ENCODE measurements at regions not wholly inside any gene's neighbourhood (a gene's known extent, or its start where the extent isn't known, plus 50 kb on each side); places are given as distances from the start of the nearest gene placed in this dataset.

DNA sequence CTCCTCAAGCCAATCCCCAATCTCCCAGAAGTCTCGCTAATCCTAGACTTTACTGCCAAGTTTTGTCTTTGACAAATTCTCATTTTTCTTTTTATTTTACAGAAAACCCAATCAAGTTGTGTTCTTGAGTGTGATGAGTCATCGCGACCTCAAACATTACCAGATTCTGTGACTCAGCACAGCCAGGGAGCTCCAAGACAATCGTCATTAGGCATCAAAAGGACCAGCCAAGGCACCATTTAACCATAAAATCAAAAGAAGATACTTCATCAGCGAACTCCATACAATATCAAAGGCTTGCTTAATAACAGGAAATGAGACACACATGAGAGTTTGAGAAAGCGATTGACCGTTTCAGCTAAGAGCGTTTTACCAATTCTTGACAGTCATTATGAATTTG, 146.2 kb upstream of the AGAP1 start:
- no peak overlapping the region for H3K4me3 Mint-ChIP-seq
- intact Hi-C loops (cut with micrococcal nuclease): no loop called here
- CTCF ChIA-PET: no interaction called here

GRCh38 chr2:235348329-235348728, 145.5 kb upstream of the AGAP1 start:
- Mint-ChIP-seq H3K4me1 (ENCODE audit: low read depth) (no peaks in the 10 kb centered on the region), H3K27ac (no peak overlapping the region), H3K36me3 (ENCODE audit: low read depth) (no peaks in the 10 kb centered on the region), H3K4me3 (no peak overlapping the region), H3K9me3 (no peaks in the 10 kb centered on the region), H3K27me3 (ENCODE audit: low read depth) (peaks cover 23% of the 10 kb centered on the region)
- CTCF ChIA-PET: no interaction called here
- DNase-seq: no peak
- intact Hi-C loops (cut with micrococcal nuclease): no loop called here

More for the DNA sequence above, 146.2 kb upstream of the AGAP1 start:
- Mint-ChIP-seq H3K4me1 (ENCODE audit: low read depth) (no peaks in the 10 kb centered on the region), H3K27me3 (ENCODE audit: low read depth) (peaks cover 23% of the 10 kb centered on the region), H3K9me3 (no peaks in the 10 kb centered on the region), H3K27ac (no peak overlapping the region), H3K36me3 (ENCODE audit: low read depth) (no peaks in the 10 kb centered on the region)
- no peak for DNase-seq

- Mint-ChIP-seq H3K4me1 (ENCODE audit: low read depth) (no peaks in the 10 kb centered on the region), H3K4me3 (no peak overlapping the region), H3K27me3 (ENCODE audit: low read depth) (peaks cover 23% of the 10 kb centered on the region), H3K27ac (no peak overlapping the region), H3K9me3 (no peaks in the 10 kb centered on the region), H3K36me3 (ENCODE audit: low read depth) (no peaks in the 10 kb centered on the region)
- DNase-seq: no peak
- intact Hi-C loops (cut with micrococcal nuclease): no loop called here
- CTCF ChIA-PET: no interaction called here
Measured at GRCh38 chr2:235350234-235350633, 143.6 kb upstream of the AGAP1 start.

DNA sequence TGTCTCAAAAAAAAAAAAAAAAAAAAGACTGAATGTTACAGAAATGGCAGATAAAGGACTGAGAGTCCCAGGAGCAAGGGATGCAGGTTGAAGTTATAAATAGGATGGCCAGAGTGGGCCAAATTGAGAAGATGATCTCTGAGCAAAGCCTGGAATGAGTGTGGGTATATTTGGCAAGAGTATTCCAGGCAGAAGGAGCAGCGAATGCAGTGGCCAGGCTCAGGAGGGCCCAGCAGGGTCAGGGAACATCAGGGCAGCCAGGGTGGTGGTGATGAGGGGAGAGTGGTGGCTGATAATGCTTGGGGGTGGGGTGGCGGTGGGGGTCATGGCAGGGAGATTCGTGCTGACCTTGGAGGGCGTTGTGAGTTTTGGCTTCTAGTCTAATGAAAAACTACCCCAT, 141.3 kb upstream of the AGAP1 start:
- Mint-ChIP-seq H3K27ac (no peak overlapping the region), H3K36me3 (ENCODE audit: low read depth) (no peaks in the 10 kb centered on the region), H3K9me3 (no peaks in the 10 kb centered on the region), H3K4me3 (no peak overlapping the region), H3K27me3 (ENCODE audit: low read depth) (peaks cover 16% of the 10 kb centered on the region), H3K4me1 (ENCODE audit: low read depth) (no peaks in the 10 kb centered on the region)
- CTCF ChIA-PET: no interaction called here
- intact Hi-C loops (cut with micrococcal nuclease): no loop called here
- DNase-seq: no peak

GRCh38 chr2:235357881-235358280, 136.0 kb upstream of the AGAP1 start:
- intact Hi-C loops (cut with micrococcal nuclease): no loop called here
- no peaks in the 10 kb centered on the region for H3K36me3 Mint-ChIP-seq (ENCODE audit: low read depth)
- no peak for DNase-seq
- H3K4me1 Mint-ChIP-seq (ENCODE audit: low read depth): no peaks in the 10 kb centered on the region
- H3K4me3 Mint-ChIP-seq: no peak overlapping the region
- CTCF ChIA-PET: no interaction called here
- no peak overlapping the region for H3K27ac Mint-ChIP-seq
- H3K9me3 Mint-ChIP-seq: no peaks in the 10 kb centered on the region
- H3K27me3 Mint-ChIP-seq (ENCODE audit: low read depth): peaks cover 3% of the 10 kb centered on the region

- no peak overlapping the region for H3K27ac Mint-ChIP-seq
- intact Hi-C loops (cut with micrococcal nuclease): no loop called here
- H3K9me3 Mint-ChIP-seq: no peaks in the 10 kb centered on the region
- CTCF ChIA-PET: no interaction called here
- DNase-seq: no peak
- H3K36me3 Mint-ChIP-seq (ENCODE audit: low read depth): no peaks in the 10 kb centered on the region
- H3K27me3 Mint-ChIP-seq (ENCODE audit: low read depth): peaks cover 5% of the 10 kb centered on the region
- no peaks in the 10 kb centered on the region for H3K4me1 Mint-ChIP-seq (ENCODE audit: low read depth)
- H3K4me3 Mint-ChIP-seq: no peak overlapping the region
Measured at GRCh38 chr2:235358981-235359471, 134.8 kb upstream of the AGAP1 start.

GRCh38 chr2:235360446-235360845, 133.4 kb upstream of the AGAP1 start:
- no peaks in the 10 kb centered on the region for H3K9me3 Mint-ChIP-seq
- H3K27ac Mint-ChIP-seq: no peak overlapping the region
- no peaks in the 10 kb centered on the region for H3K4me1 Mint-ChIP-seq (ENCODE audit: low read depth)
- H3K4me3 Mint-ChIP-seq: no peak overlapping the region
- CTCF ChIA-PET: no interaction called here
- no peak for DNase-seq
- H3K36me3 Mint-ChIP-seq (ENCODE audit: low read depth): no peaks in the 10 kb centered on the region
- intact Hi-C loops (cut with micrococcal nuclease): no loop called here
- H3K27me3 Mint-ChIP-seq (ENCODE audit: low read depth): peaks cover 6% of the 10 kb centered on the region

DNA sequence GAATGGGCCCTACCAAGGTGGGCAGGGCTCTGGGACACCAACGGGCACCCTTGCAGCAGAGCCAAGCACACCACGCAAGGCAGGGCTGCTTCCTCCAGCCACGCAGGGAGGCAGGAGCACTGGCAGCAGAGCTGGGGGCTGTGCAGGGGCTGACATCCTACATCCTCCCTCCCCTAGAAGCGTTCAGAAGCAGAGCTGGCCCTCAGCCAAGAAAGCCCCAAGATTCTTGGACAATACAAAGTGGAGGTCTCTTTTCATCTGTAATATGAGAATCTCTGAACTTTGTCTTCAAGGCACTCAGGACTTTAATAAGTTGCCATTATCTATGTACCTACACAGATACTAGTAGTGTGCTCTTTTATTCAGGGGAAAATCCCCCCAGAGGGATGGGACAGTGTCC, 128.1 kb upstream of the AGAP1 start:
- Mint-ChIP-seq H3K27me3 (ENCODE audit: low read depth) (peaks cover 3% of the 10 kb centered on the region), H3K4me1 (ENCODE audit: low read depth) (no peaks in the 10 kb centered on the region), H3K4me3 (no peak overlapping the region), H3K36me3 (ENCODE audit: low read depth) (no peaks in the 10 kb centered on the region), H3K9me3 (no peaks in the 10 kb centered on the region), H3K27ac (no peak overlapping the region)
- CTCF ChIA-PET: no interaction called here
- no peak for DNase-seq
- intact Hi-C loops (cut with micrococcal nuclease): no loop called here

- no peaks in the 10 kb centered on the region for H3K9me3 Mint-ChIP-seq
- H3K4me3 Mint-ChIP-seq: no peak overlapping the region
Measured at GRCh38 chr2:235366390-235366789, 127.5 kb upstream of the AGAP1 start.

GRCh38 chr2:235366807-235367206, 127.0 kb upstream of the AGAP1 start:
- no peaks in the 10 kb centered on the region for H3K4me1 Mint-ChIP-seq (ENCODE audit: low read depth)
- intact Hi-C loops (cut with micrococcal nuclease): no loop called here
- no peak overlapping the region for H3K4me3 Mint-ChIP-seq
- no peak for DNase-seq
- H3K9me3 Mint-ChIP-seq: no peaks in the 10 kb centered on the region
- CTCF ChIA-PET: no interaction called here
- peaks cover 7% of the 10 kb centered on the region for H3K27me3 Mint-ChIP-seq (ENCODE audit: low read depth)
- H3K36me3 Mint-ChIP-seq (ENCODE audit: low read depth): no peaks in the 10 kb centered on the region
- no peak overlapping the region for H3K27ac Mint-ChIP-seq

More at GRCh38 chr2:235366390-235366789, 127.5 kb upstream of the AGAP1 start:
- intact Hi-C loops (cut with micrococcal nuclease): no loop called here
- H3K4me1 Mint-ChIP-seq (ENCODE audit: low read depth): no peaks in the 10 kb centered on the region
- H3K27me3 Mint-ChIP-seq (ENCODE audit: low read depth): peaks cover 7% of the 10 kb centered on the region
- no peaks in the 10 kb centered on the region for H3K36me3 Mint-ChIP-seq (ENCODE audit: low read depth)
- no peak for DNase-seq
- CTCF ChIA-PET: no interaction called here
- H3K27ac Mint-ChIP-seq: no peak overlapping the region

GRCh38 chr2:235371018-235371417, 122.8 kb upstream of the AGAP1 start:
- Mint-ChIP-seq H3K4me3 (no peak overlapping the region), H3K4me1 (ENCODE audit: low read depth) (no peaks in the 10 kb centered on the region), H3K27me3 (ENCODE audit: low read depth) (peaks cover 6% of the 10 kb centered on the region), H3K27ac (no peak overlapping the region), H3K36me3 (ENCODE audit: low read depth) (no peaks in the 10 kb centered on the region), H3K9me3 (no peaks in the 10 kb centered on the region)
- DNase-seq: no peak
- CTCF ChIA-PET: no interaction called here
- intact Hi-C loops (cut with micrococcal nuclease): no loop called here

DNA sequence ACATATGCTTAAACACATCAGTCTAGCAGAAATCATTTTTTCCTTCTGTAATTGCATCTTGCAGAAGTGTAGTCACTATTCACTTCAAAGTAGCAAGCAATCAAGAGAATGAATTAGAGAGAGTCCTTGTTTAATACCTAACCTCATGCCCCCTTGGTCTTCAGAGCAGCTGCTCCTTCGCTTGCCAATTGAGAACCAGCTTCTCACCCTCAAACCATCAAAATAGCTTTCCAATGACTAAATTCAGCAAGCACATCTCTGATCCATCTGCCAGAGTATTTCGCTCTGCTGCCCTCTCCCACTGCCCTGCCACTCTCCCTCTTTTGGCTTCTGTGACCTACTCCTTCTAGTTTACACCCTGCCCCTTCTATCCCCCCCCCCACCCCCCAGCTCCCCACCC, 120.7 kb upstream of the AGAP1 start:
- CTCF ChIA-PET: interaction anchor here (0.6 kb wide), 1 partner anchor 1556 kb away, joined by 5 read pairs; no protein-coding TSS in a partner anchor
- H3K36me3 Mint-ChIP-seq (ENCODE audit: low read depth): no peaks in the 10 kb centered on the region
- no peak overlapping the region for H3K27ac Mint-ChIP-seq
- intact Hi-C loops (cut with micrococcal nuclease): no loop called here
- H3K4me1 Mint-ChIP-seq (ENCODE audit: low read depth): no peaks in the 10 kb centered on the region
- no peak for DNase-seq
- no peak overlapping the region for H3K4me3 Mint-ChIP-seq
- H3K27me3 Mint-ChIP-seq (ENCODE audit: low read depth): peaks cover 10% of the 10 kb centered on the region
- no peaks in the 10 kb centered on the region for H3K9me3 Mint-ChIP-seq

GRCh38 chr2:235377176-235377575, 116.7 kb upstream of the AGAP1 start:
- H3K4me3 Mint-ChIP-seq: no peak overlapping the region
- intact Hi-C loops (cut with micrococcal nuclease): no loop called here
- no peaks in the 10 kb centered on the region for H3K36me3 Mint-ChIP-seq (ENCODE audit: low read depth)
- no peak overlapping the region for H3K27ac Mint-ChIP-seq
- H3K4me1 Mint-ChIP-seq (ENCODE audit: low read depth): no peaks in the 10 kb centered on the region
- no peaks in the 10 kb centered on the region for H3K9me3 Mint-ChIP-seq
- DNase-seq: no peak
- peaks cover 8% of the 10 kb centered on the region for H3K27me3 Mint-ChIP-seq (ENCODE audit: low read depth)
- CTCF ChIA-PET: no interaction called here

DNA sequence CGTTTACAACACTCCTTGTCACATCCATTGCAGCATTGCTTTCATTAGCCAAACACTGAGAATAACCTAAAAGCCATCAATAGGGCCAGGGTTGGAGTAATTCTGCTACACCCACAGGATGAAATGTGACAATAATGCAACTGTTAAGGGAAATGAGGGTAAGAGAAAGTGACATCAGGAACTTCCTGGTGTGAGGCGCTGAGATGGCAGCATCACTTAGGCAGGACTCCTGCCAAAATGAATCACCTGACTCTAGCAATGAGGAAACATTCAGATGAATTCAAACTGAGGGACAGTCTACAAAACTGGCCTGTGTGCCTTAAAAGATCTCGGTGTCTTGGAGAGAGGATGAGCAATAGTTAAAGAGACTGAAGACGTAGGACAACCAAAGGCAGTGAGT, 115.6 kb upstream of the AGAP1 start:
- no peaks in the 10 kb centered on the region for H3K4me1 Mint-ChIP-seq (ENCODE audit: low read depth)
- peaks cover 8% of the 10 kb centered on the region for H3K27me3 Mint-ChIP-seq (ENCODE audit: low read depth)
- H3K36me3 Mint-ChIP-seq (ENCODE audit: low read depth): no peaks in the 10 kb centered on the region
- CTCF ChIA-PET: no interaction called here
- no peak overlapping the region for H3K27ac Mint-ChIP-seq
- H3K4me3 Mint-ChIP-seq: no peak overlapping the region
- DNase-seq: no peak
- intact Hi-C loops (cut with micrococcal nuclease): no loop called here
- no peaks in the 10 kb centered on the region for H3K9me3 Mint-ChIP-seq

All from activated naive CD4-positive, alpha-beta T cell treated with anti-CD3 and anti-CD28 coated beads for 36 hours (primary cell).